ENCODE measurements at regions not wholly inside any gene's neighbourhood (a gene's known extent, or its start where the extent isn't known, plus 50 kb on each side); places are given as distances from the start of the nearest gene placed in this dataset.
"Not testable (repeated sequence)": the region's sequence is repeated elsewhere in the genome, so short reads cannot be mapped to it uniquely, and the experiment has no call there.

GRCh38 chr9:42931045-42931444 lies 747.6 kb downstream of the SPATA31A6 start:
- H3K27me3 ChIP-seq (ENCODE audit: control insufficient read depth, insufficient read depth, low read length): peaks cover 32% of the 10 kb centered on the region
- not testable (repeated sequence) for H3K4me3 ChIP-seq (ENCODE audit: low read length); H3K4me1 ChIP-seq (ENCODE audit: control insufficient read depth, low read depth, low read length); H3K36me3 ChIP-seq (ENCODE audit: control insufficient read depth, low read depth, low read length); H3K27ac ChIP-seq (ENCODE audit: low read length); H3K9ac ChIP-seq (ENCODE audit: low read length); H3K9me3 ChIP-seq (ENCODE audit: control insufficient read depth, low read depth, low read length)

- not testable (repeated sequence) for H3K27ac ChIP-seq (ENCODE audit: low read length); H3K4me3 ChIP-seq (ENCODE audit: low read length); H3K9me3 ChIP-seq (ENCODE audit: control insufficient read depth, low read depth, low read length); H3K4me1 ChIP-seq (ENCODE audit: control insufficient read depth, low read depth, low read length); H3K9ac ChIP-seq (ENCODE audit: low read length); H3K36me3 ChIP-seq (ENCODE audit: control insufficient read depth, low read depth, low read length)
- peaks cover 43% of the 10 kb centered on the region for H3K27me3 ChIP-seq (ENCODE audit: control insufficient read depth, insufficient read depth, low read length)
Observed at GRCh38 chr9:42937583-42938235, 754.2 kb downstream of the SPATA31A6 start.

GRCh38 chr9:42947050-42947449 lies 763.6 kb downstream of the SPATA31A6 start:
- H3K4me1 ChIP-seq (ENCODE audit: control insufficient read depth, low read depth, low read length); H3K27ac ChIP-seq (ENCODE audit: low read length); H3K9me3 ChIP-seq (ENCODE audit: control insufficient read depth, low read depth, low read length); H3K36me3 ChIP-seq (ENCODE audit: control insufficient read depth, low read depth, low read length); H3K9ac ChIP-seq (ENCODE audit: low read length); H3K4me3 ChIP-seq (ENCODE audit: low read length): not testable (repeated sequence)
- H3K27me3 ChIP-seq (ENCODE audit: control insufficient read depth, insufficient read depth, low read length): peaks cover 42% of the 10 kb centered on the region

GRCh38 chr9:42951239-42951638 lies 767.8 kb downstream of the SPATA31A6 start:
- H3K4me1 ChIP-seq (ENCODE audit: control insufficient read depth, low read depth, low read length): not testable (repeated sequence)

GRCh38 chr9:42965155-42965554 lies 781.7 kb downstream of the SPATA31A6 start:
- peaks cover 56% of the 10 kb centered on the region for H3K27me3 ChIP-seq (ENCODE audit: control insufficient read depth, insufficient read depth, low read length)
- H3K9me3 ChIP-seq (ENCODE audit: control insufficient read depth, low read depth, low read length); H3K4me1 ChIP-seq (ENCODE audit: control insufficient read depth, low read depth, low read length); H3K36me3 ChIP-seq (ENCODE audit: control insufficient read depth, low read depth, low read length); H3K27ac ChIP-seq (ENCODE audit: low read length); H3K9ac ChIP-seq (ENCODE audit: low read length); H3K4me3 ChIP-seq (ENCODE audit: low read length): not testable (repeated sequence)

More at GRCh38 chr9:42951239-42951638, 767.8 kb downstream of the SPATA31A6 start:
- H3K9me3 ChIP-seq (ENCODE audit: control insufficient read depth, low read depth, low read length); H3K36me3 ChIP-seq (ENCODE audit: control insufficient read depth, low read depth, low read length); H3K27ac ChIP-seq (ENCODE audit: low read length); H3K9ac ChIP-seq (ENCODE audit: low read length); H3K4me3 ChIP-seq (ENCODE audit: low read length): not testable (repeated sequence)
- H3K27me3 ChIP-seq (ENCODE audit: control insufficient read depth, insufficient read depth, low read length): peaks cover 47% of the 10 kb centered on the region

GRCh38 chr9:42971872-42972271 lies 788.4 kb downstream of the SPATA31A6 start:
- not testable (repeated sequence) for H3K4me3 ChIP-seq (ENCODE audit: low read length); H3K4me1 ChIP-seq (ENCODE audit: control insufficient read depth, low read depth, low read length); H3K27ac ChIP-seq (ENCODE audit: low read length); H3K9me3 ChIP-seq (ENCODE audit: control insufficient read depth, low read depth, low read length); H3K9ac ChIP-seq (ENCODE audit: low read length); H3K36me3 ChIP-seq (ENCODE audit: control insufficient read depth, low read depth, low read length)
- H3K27me3 ChIP-seq (ENCODE audit: control insufficient read depth, insufficient read depth, low read length): peaks cover 36% of the 10 kb centered on the region

GRCh38 chr9:42974725-42975124 lies 791.3 kb downstream of the SPATA31A6 start:
- H3K27ac ChIP-seq (ENCODE audit: low read length); H3K9me3 ChIP-seq (ENCODE audit: control insufficient read depth, low read depth, low read length); H3K4me1 ChIP-seq (ENCODE audit: control insufficient read depth, low read depth, low read length); H3K4me3 ChIP-seq (ENCODE audit: low read length); H3K9ac ChIP-seq (ENCODE audit: low read length); H3K36me3 ChIP-seq (ENCODE audit: control insufficient read depth, low read depth, low read length): not testable (repeated sequence)
- peaks cover 33% of the 10 kb centered on the region for H3K27me3 ChIP-seq (ENCODE audit: control insufficient read depth, insufficient read depth, low read length)

- H3K9me3 ChIP-seq (ENCODE audit: control insufficient read depth, low read depth, low read length); H3K9ac ChIP-seq (ENCODE audit: low read length); H3K4me3 ChIP-seq (ENCODE audit: low read length); H3K36me3 ChIP-seq (ENCODE audit: control insufficient read depth, low read depth, low read length); H3K4me1 ChIP-seq (ENCODE audit: control insufficient read depth, low read depth, low read length); H3K27ac ChIP-seq (ENCODE audit: low read length): not testable (repeated sequence)
- peaks cover 46% of the 10 kb centered on the region for H3K27me3 ChIP-seq (ENCODE audit: control insufficient read depth, insufficient read depth, low read length)
Observed at GRCh38 chr9:42984761-42985160, 801.3 kb downstream of the SPATA31A6 start.

Measured in iPS-18a (cell line).